Ovary (tissue), 7 donors: ENCODE measurements at regions not wholly inside any gene's neighbourhood (a gene's known extent, or its start where the extent isn't known, plus 50 kb on each side); places are given as distances from the start of the nearest gene placed in this dataset.

Experiments
- DNase-seq, 5 donors: peaks; one replicate each; pipeline ENCODE4 v3.0.0-alpha.2; 2019 to 2020
- H3K27ac ChIP-seq, 2 donors: fragments of 200-600 bp; one replicate each; pipeline versions ENCODE4 v1.5.1 to v1.8.0; 2019 to 2022
- H3K27me3 ChIP-seq: fragments of 200-600 bp; one replicate; pipeline ENCODE4 v1.8.0; 2022
- H3K36me3 ChIP-seq: fragments of 200-600 bp; sonication (generic); one replicate; pipeline ENCODE4 v1.5.1; 2019
- H3K4me1 ChIP-seq: one replicate; pipeline ENCODE4 v1.8.1; 2013; ENCODE audit warnings: mild to moderate bottlenecking, moderate library complexity; ENCODE audit not compliant: insufficient read depth
- H3K4me3 ChIP-seq: fragments of 200-600 bp; sonication (generic); one replicate; pipeline ENCODE4 v1.5.1; 2017
- H3K9me3 ChIP-seq, 2 donors: fragments of 200-600 bp in 1 of 2; sonication (generic) in 1 of 2; one replicate each; pipeline versions ENCODE4 v1.5.1 to v1.8.1; 2013 to 2019; ENCODE audit warnings: mild to moderate bottlenecking in 1 of 2, moderate library complexity in 1 of 2
- CTCF ChIP-seq, 3 donors: fragments of 450-650 bp in 2 of 3; fragments of 200-600 bp in 1 of 3; IDR thresholded peaks; one replicate each; pipeline versions ENCODE4 v1.5.1 to v1.8.0; 2016 to 2022; ENCODE audit warnings: antibody characterized with exemption in 3 of 3, mild to moderate bottlenecking in 1 of 3
- EP300 ChIP-seq: sonication (generic); formaldehyde crosslinking; IDR thresholded peaks from one replicate; pipeline ENCODE4 v1.6.1; 2017; ENCODE audit warnings: antibody characterized with exemption
- POLR2A ChIP-seq: fragments of 450-650 bp; IDR thresholded peaks from one replicate; pipeline ENCODE4 v1.6.1; 2017; ENCODE audit warnings: antibody characterized with exemption, mild to moderate bottlenecking, moderate library complexity
- WGBS, 3 donors: extraction: QIAGEN DNeasy Blood & Tissue Kit in 1 of 3; methylation state at CpG; one replicate each; pipeline versions ENCODE4 v1.1.5 to v1.1.7; 2013 to 2017; 5-methylcytosine and 5-hydroxymethylcytosine counted together
- intact Hi-C, 4 donors: fragments of 100-400 bp; cut with DNase I; formaldehyde crosslinking; loops; one replicate each; pipeline versions ENCODE4 v1.11.0 to v1.15.1; 2022 to 2023
- donor health status: DM: no; HTN: no; CAD: no; lungs with moderate emphysema.
- donor health status: DM: no; HTN: no; CAD: no.
- donor health status: Bipolar disorder and iron deficiency.
- donor health status: DM: no; HTN: no; CAD: no.
- donor health status: DM: yes; HTN: yes; CAD: no.

DNA sequence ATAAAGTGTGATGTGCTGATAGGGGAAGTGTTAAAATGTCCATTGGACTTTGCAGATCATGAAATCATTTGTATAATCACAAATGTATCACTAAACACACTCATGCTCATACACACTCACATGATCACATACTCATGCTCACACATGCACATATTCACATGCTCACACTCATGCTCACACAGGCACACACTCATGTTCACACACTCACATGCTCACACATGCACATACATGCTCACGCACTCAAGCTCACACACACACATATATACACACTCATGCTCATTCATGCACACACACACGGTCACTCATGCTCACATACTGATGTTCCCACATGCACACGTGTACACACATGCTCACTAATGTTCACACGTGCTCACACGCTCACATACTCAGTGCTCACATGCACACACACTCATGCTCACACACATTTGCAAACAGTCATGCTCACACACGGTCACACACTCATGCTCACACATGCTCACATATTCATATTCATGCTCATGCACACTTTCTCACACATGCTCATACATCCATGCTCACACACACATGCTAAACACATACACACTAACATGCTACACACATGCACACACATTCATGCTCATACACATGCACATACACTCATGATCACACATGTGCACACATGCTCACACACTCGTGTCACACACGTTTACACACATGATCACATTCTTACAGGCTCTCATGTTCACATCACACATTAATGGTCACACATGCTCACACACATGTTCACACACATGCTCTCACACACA is 116.7 kb upstream of the GJB6 start:
- intact Hi-C loops = no loop called here
- no peak overlapping the region for H3K27ac ChIP-seq
- H3K27me3 ChIP-seq = no peaks in the 10 kb centered on the region
- H3K4me3 ChIP-seq = no peak overlapping the region
- no peak for TF ChIP-seq POLR2A
- no peak for TF ChIP-seq CTCF (IDR thresholded peaks at IDR 0.05)
- TF ChIP-seq EP300 = no peak
- no peak for DNase-seq
- H3K9me3 ChIP-seq = no peaks in the 10 kb centered on the region
- no peaks in the 10 kb centered on the region for H3K36me3 ChIP-seq
- no peaks in the 10 kb centered on the region for H3K4me1 ChIP-seq
- 91 to 94% (median 92%) methylated on average over 8 of the region's 8 CpGs for WGBS, 3 donors

DNA sequence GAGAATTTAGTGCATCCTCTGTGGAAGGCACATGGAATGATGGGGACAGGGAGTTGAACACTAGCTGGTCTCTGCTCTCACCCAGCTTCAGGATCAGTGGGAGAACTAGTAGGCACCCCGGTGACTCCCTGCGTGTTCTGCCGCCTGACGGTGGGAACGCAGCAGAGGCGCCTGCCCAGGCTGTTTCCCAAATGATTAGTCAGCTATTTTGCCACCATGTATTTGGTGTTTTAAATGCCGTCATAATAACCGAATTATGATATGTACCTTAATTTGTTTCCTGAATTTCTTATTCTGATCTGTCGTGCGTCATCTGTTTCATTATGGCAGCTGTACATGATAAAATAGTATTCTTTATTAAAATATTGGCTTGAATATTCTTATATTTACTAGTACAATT is 115.9 kb upstream of the GJB6 start:
- intact Hi-C loops = no loop called here
- no peak overlapping the region for H3K4me3 ChIP-seq
- 92 to 98% (median 95%) methylated on average over 10 of the region's 10 CpGs for WGBS, 3 donors
- H3K9me3 ChIP-seq = no peaks in the 10 kb centered on the region
- no peak for DNase-seq
- H3K27ac ChIP-seq = no peak overlapping the region
- H3K4me1 ChIP-seq = no peaks in the 10 kb centered on the region
- no peaks in the 10 kb centered on the region for H3K27me3 ChIP-seq
- TF ChIP-seq POLR2A = no peak
- TF ChIP-seq EP300 = no peak
- TF ChIP-seq CTCF (IDR thresholded peaks at IDR 0.05) = no peak
- H3K36me3 ChIP-seq = no peaks in the 10 kb centered on the region

DNA sequence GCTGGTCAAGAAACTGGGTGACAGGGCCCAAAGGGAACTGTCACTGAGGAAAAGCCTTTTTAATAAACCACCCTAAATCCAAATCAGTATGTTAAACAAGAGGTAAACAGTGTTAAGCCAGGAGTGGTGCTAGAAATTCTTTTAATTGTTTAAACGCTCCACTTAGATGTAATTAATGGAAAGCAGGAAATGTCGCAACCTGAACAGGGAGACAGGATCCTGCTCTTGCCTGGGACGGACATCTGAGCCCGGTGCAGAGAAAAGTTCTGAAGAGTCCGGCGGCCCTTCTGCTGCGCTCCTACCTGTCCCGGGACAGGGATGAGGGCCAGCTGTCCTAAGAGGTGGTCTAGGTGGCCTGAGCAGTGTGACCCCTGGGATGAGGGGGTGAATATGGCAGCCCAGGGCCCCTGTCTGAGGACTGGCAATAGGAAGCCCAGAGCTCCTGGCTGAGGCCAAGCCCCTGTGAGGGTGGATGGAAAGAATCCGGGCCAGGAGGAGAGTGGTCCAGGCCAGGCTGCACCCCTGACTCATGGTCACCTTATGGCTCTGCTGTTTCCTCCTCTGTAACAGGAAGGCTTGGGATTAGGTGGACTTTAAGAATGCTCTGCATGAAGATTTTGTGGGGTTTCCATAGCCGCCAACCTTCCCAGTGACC is 112.8 kb upstream of the GJB6 start:
- Histone ChIP-seq H3K4me1 (no peaks in the 10 kb centered on the region), H3K4me3 (no peak overlapping the region), H3K27ac (no peak overlapping the region), H3K36me3 (no peaks in the 10 kb centered on the region), H3K27me3 (no peaks in the 10 kb centered on the region), H3K9me3 (no peaks in the 10 kb centered on the region)
- DNase-seq = no peak
- intact Hi-C loops = no loop called here
- 88 to 91% (median 88%) methylated on average over 10 of the region's 10 CpGs for WGBS, 3 donors
- TF ChIP-seq EP300 = no peak
- TF ChIP-seq POLR2A = no peak
- no peak for TF ChIP-seq CTCF (IDR thresholded peaks at IDR 0.05)

DNA sequence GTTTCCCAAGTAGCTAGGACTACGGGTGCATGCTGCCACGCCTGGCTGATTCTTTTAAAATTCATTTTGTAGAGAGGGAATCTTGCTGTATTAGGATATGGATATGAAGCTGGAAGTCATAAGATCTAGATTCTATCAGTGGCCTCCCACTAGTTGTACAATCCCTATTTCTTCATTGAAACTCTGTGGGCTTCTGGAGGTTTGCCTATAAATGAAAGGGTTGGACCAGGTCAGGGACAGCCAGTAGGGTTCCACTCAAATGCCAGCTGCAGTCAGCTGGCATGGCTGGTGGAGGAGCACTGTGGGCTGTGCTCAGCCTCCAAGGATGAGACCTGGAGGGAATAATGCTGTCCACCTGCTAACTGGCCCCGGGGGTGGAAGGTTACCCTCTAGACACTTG is 110.2 kb upstream of the GJB6 start:
- H3K9me3 ChIP-seq = no peaks in the 10 kb centered on the region
- no peak overlapping the region for H3K4me3 ChIP-seq
- TF ChIP-seq EP300 (no peak), CTCF (IDR thresholded peaks at IDR 0.05) (no peak), POLR2A (no peak)
- H3K4me1 ChIP-seq = no peaks in the 10 kb centered on the region
- DNase-seq = no peak
- H3K36me3 ChIP-seq = no peaks in the 10 kb centered on the region
- WGBS, 3 donors = 74 to 82% (median 81%) methylated on average over 3 of the region's 3 CpGs
- intact Hi-C loops = no loop called here
- no peak overlapping the region for H3K27ac ChIP-seq
- no peaks in the 10 kb centered on the region for H3K27me3 ChIP-seq
